SU-DHL-6 (cell line): ENCODE measurements at regions not wholly inside any gene's neighbourhood (a gene's known extent, or its start where the extent isn't known, plus 50 kb on each side); places are given as distances from the start of the nearest gene placed in this dataset.
"Not testable (repeated sequence)": the region's sequence is repeated elsewhere in the genome, so short reads cannot be mapped to it uniquely, and the experiment has no call there.

Source experiments
- EZH2phosphoT487 ChIP-seq: fragments of 200-600 bp; sonication (generic), shearing (Covaris generic); conservative IDR thresholded peaks from 2 replicates; pipeline ENCODE4 v1.6.1; 2018; ENCODE audit warnings: mild to moderate bottlenecking, antibody characterized with exemption, low read length, moderate library complexity, mixed read lengths
- TF ChIP-seq, protein P1 (sequence below): fragments of 200-600 bp; sonication (generic); IDR thresholded peaks from one replicate; pipeline ENCODE4 v1.5.1; 2017; ENCODE audit warnings: antibody characterized with exemption, mild to moderate bottlenecking, low read length, moderate library complexity; ENCODE audit not compliant: insufficient read depth, poor library complexity, severe bottlenecking

DNA sequence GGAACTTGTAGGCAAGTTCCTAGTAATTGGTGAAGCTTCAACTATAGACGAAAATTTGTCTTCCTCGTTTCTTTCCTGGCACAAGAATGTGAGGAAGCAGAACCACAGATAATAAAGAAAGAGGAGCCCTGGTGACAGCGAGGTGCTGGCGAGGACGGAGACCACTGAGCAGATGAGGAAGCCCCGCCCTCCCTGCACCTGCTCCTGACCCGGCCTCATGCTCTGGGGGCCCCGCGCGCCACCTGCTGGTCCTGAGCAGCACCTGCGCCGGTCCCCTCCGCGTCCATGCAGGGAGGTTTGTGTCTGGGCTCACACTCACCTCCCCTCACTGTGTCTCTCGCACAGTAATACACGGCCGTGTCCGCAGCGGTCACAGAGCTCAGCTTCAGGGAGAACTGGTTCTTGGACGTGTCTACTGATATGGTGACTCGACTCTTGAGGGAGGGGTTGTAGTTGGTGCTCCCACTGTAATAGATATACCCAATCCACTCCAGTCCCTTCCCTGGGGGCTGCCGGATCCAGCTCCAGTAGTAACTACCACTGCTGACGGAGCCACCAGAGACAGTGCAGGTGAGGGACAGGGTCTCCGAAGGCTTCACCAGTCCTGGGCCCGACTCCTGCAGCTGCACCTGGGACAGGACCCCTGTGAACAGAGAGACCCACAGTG, 1112.5 kb downstream of the TMEM121 start:
- TF ChIP-seq, protein P1, sequence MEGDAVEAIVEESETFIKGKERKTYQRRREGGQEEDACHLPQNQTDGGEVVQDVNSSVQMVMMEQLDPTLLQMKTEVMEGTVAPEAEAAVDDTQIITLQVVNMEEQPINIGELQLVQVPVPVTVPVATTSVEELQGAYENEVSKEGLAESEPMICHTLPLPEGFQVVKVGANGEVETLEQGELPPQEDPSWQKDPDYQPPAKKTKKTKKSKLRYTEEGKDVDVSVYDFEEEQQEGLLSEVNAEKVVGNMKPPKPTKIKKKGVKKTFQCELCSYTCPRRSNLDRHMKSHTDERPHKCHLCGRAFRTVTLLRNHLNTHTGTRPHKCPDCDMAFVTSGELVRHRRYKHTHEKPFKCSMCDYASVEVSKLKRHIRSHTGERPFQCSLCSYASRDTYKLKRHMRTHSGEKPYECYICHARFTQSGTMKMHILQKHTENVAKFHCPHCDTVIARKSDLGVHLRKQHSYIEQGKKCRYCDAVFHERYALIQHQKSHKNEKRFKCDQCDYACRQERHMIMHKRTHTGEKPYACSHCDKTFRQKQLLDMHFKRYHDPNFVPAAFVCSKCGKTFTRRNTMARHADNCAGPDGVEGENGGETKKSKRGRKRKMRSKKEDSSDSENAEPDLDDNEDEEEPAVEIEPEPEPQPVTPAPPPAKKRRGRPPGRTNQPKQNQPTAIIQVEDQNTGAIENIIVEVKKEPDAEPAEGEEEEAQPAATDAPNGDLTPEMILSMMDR: peak; percentile 44
- not testable (repeated sequence) for TF ChIP-seq EZH2phosphoT487
